GM12878 (cell line): ENCODE measurements at regions not wholly inside any gene's neighbourhood (a gene's known extent, or its start where the extent isn't known, plus 50 kb on each side); places are given as distances from the start of the nearest gene placed in this dataset.

Source experiments
- ATAC-seq: fragments of 200-7000 bp; cut with Tn5 transposase; 3 replicates; pipeline ENCODE4 v1.9.1; 2020; ENCODE audit warnings: mild to moderate bottlenecking, moderate library complexity
- BruUV-seq: library from RNA; stranded (reverse); fragments of 400-500 nt; replicated peaks from 2 replicates; lab custom pipeline; 2021; lab: Mats Ljungman, UMichigan
- CTCF ChIA-PET: fragments of 300-600 bp; sonication (Branson Sonifier 250); formaldehyde crosslinking; extraction: SDS; loops from one replicate; lab custom pipeline; 2021; ENCODE audit warnings: inconsistent platforms; lab: Yijun Ruan, JAX
- POLR2A ChIA-PET: fragments of 350-600 bp; formaldehyde crosslinking; extraction: SDS; loops from one replicate; lab custom pipeline; 2021; ENCODE audit warnings: inconsistent platforms; lab: Charles Lee
- RAD21 ChIA-PET: fragments of 300-600 bp; sonication (Branson Sonifier 250); formaldehyde crosslinking; loops from one replicate; lab custom pipeline; 2023; ENCODE audit warnings: antibody characterized with exemption; ENCODE audit not compliant: unreplicated experiment; lab: Charles Lee
- SMC1A ChIA-PET: fragments of 300-600 bp; sonication (Branson Sonifier 250); formaldehyde crosslinking; loops from one replicate; lab custom pipeline; 2023; ENCODE audit not compliant: unreplicated experiment, uncharacterized antibody; lab: Charles Lee
- DNase-seq: peaks from one replicate; pipeline ENCODE4 v3.0.0-alpha.2; 2011; ENCODE audit warnings: low read depth, low spot score
- FAIRE-seq: peaks from 3 replicates; lab custom pipeline; 2011; peaks lifted over from hg19 to GRCh38; lab: Jason Lieb, UNC
- H2AFZ ChIP-seq: 2 replicates; pipeline ENCODE4 v1.6.0; 2011; ENCODE audit warnings: low read depth, low read length, control low read depth; ENCODE audit not compliant: control insufficient read depth
- H3K27ac ChIP-seq: 2 replicates; pipeline ENCODE4 v1.5.1; 2011; ENCODE audit warnings: control low read depth; ENCODE audit not compliant: control insufficient read depth, insufficient read depth
- H3K27me3 ChIP-seq, 2 experiments: replicated peaks in 1 of 2; 2 replicates each; pipeline versions ENCODE4 v1.6.0 to v1.6.1; 2011; ENCODE audit warnings: low read length in 1 of 2; ENCODE audit not compliant: control insufficient read depth in 2 of 2, insufficient read depth in 2 of 2
- H3K36me3 ChIP-seq, 2 experiments: 2 replicates each; pipeline ENCODE4 v1.5.1; 2011; ENCODE audit warnings: low read length in 1 of 2; ENCODE audit not compliant: control insufficient read depth in 2 of 2, insufficient read depth in 2 of 2
- H3K4me1 ChIP-seq: 2 replicates; pipeline ENCODE4 v1.6.1; 2011; ENCODE audit warnings: mild to moderate bottlenecking, low read length, moderate library complexity, mixed read lengths; ENCODE audit not compliant: control insufficient read depth, insufficient read depth
- H3K4me2 ChIP-seq: 2 replicates; pipeline ENCODE4 v1.6.0; 2011; ENCODE audit warnings: control low read depth; ENCODE audit not compliant: control insufficient read depth, insufficient read depth
- H3K4me3 ChIP-seq: fragments of 200-600 bp; sonication (generic); 2 replicates; pipeline ENCODE4 v1.5.1; 2016
- H3K79me2 ChIP-seq: 2 replicates; pipeline ENCODE4 v1.6.0; 2011; ENCODE audit warnings: low read length; ENCODE audit not compliant: control insufficient read depth, insufficient read depth
- H3K9ac ChIP-seq: 2 replicates; pipeline ENCODE4 v1.8.0; 2011; ENCODE audit warnings: low read length, control low read depth, mixed read lengths; ENCODE audit not compliant: control insufficient read depth, insufficient read depth
- H3K9me3 ChIP-seq: replicated peaks from 3 replicates; pipeline ENCODE4 v1.5.1; 2011; ENCODE audit warnings: mild to moderate bottlenecking, low read length; ENCODE audit not compliant: control insufficient read depth, insufficient read depth
- H4K20me1 ChIP-seq: 2 replicates; pipeline ENCODE4 v1.6.0; 2011; ENCODE audit not compliant: control insufficient read depth, insufficient read depth
- BRCA1 ChIP-seq: IDR thresholded peaks from 2 replicates; pipeline ENCODE4 v1.6.1; 2011; ENCODE audit warnings: low read depth, low read length, improper control_type of control experiment
- CEBPB ChIP-seq, 2 experiments: fragments of 150-350 bp in 1 of 2; IDR thresholded peaks; 2 replicates each; pipeline ENCODE4 v1.6.1; 2012 to 2014; ENCODE audit warnings: low read depth in 2 of 2, low read length in 2 of 2, borderline replicate concordance in 1 of 2, inconsistent platforms in 1 of 2
- E4F1 ChIP-seq: fragments of 450-650 bp; IDR thresholded peaks from 2 replicates; pipeline ENCODE4 v1.6.1; 2018; ENCODE audit warnings: borderline replicate concordance, mild to moderate bottlenecking; ENCODE audit not compliant: partially characterized antibody
- EGR1 ChIP-seq, 2 experiments: IDR thresholded peaks; 1 replicate in 1 of 2; 2 replicates in 1 of 2; pipeline ENCODE4 v1.6.1; 2011 to 2012; ENCODE audit warnings: low read depth in 2 of 2, low read length in 2 of 2, borderline replicate concordance in 1 of 2, mild to moderate bottlenecking in 1 of 2, moderate library complexity in 1 of 2
- ELK1 ChIP-seq: IDR thresholded peaks from 2 replicates; pipeline ENCODE4 v1.6.1; 2012; ENCODE audit warnings: low read depth, low read length, improper control_type of control experiment
- LARP7 ChIP-seq: fragments of 450-650 bp; IDR thresholded peaks from 2 replicates; pipeline ENCODE4 v1.6.1; 2017; ENCODE audit warnings: mild to moderate bottlenecking
- NRF1 ChIP-seq: conservative IDR thresholded peaks from 2 replicates; pipeline ENCODE4 v1.6.1; 2011; ENCODE audit warnings: mild to moderate bottlenecking, low read depth, low read length, improper control_type of control experiment
- POLR2AphosphoS5 ChIP-seq: IDR thresholded peaks from 2 replicates; pipeline ENCODE4 v1.6.1; 2011; ENCODE audit warnings: mild to moderate bottlenecking, low read length, inconsistent platforms
- POU2F2 ChIP-seq: IDR thresholded peaks from 3 replicates; pipeline ENCODE4 v1.6.1; 2011; ENCODE audit warnings: low read depth, mild to moderate bottlenecking, low read length, borderline replicate concordance
- ZBTB33 ChIP-seq: fragments of 450-650 bp; IDR thresholded peaks from 2 replicates; pipeline ENCODE4 v1.6.1; 2017; ENCODE audit warnings: mild to moderate bottlenecking
- ZBTB4 ChIP-seq: fragments of 450-650 bp; formaldehyde crosslinking; IDR thresholded peaks from 2 replicates; pipeline ENCODE4 v1.4.0; 2022; ENCODE audit warnings: mild to moderate bottlenecking, moderate library complexity
- WGBS: methylation state at CpG from one replicate; pipeline ENCODE4 v1.1.6; 2016; ENCODE audit warnings: low lambda C conversion rate; ENCODE audit not compliant: insufficient replicate concordance, insufficient coverage; ENCODE audit errors: missing lambda C conversion rate; 5-methylcytosine and 5-hydroxymethylcytosine counted together
- in situ Hi-C: fragments of 300-500 bp; cut with MboI; formaldehyde crosslinking; loops from 9 replicates; pipeline ENCODE4 v1.14.3; 2018; ENCODE audit warnings: mixed read lengths
- intact Hi-C: fragments of 100-400 bp; cut with micrococcal nuclease; formaldehyde crosslinking; loops from one replicate; pipeline ENCODE4 v1.14.2; 2022; ENCODE audit not compliant: unreplicated experiment

- no peak overlapping the region for H3K27ac ChIP-seq
- H3K4me3 ChIP-seq, result no peak overlapping the region
- no peak overlapping the region for H3K9ac ChIP-seq
- intact Hi-C loops, result no loop called here
- WGBS, result 12% methylated on average over 3 of the region's 3 CpGs
- no peak overlapping the region for H2AFZ ChIP-seq
- FAIRE-seq (peak; percentile 44), DNase-seq (peak; percentile 19), ATAC-seq (peak; percentile 91)
- CTCF ChIA-PET, result interaction anchor here (1.0 kb wide), 2 partner anchors 10 to 235 kb away, joined by 4 to 5 read pairs; no protein-coding TSS in a partner anchor
- no peaks in the 10 kb centered on the region for H3K27me3 ChIP-seq
- BruUV-seq, result no TSS peak
- no peaks in the 10 kb centered on the region for H3K9me3 ChIP-seq
- H3K36me3 ChIP-seq, result no peaks in the 10 kb centered on the region
- SMC1A ChIA-PET, result interaction anchor here (1.0 to 1.9 kb wide), 7 partner anchors 13 to 252 kb away, joined by 3 to 7 read pairs (median 3); no protein-coding TSS in a partner anchor
- peaks cover 13% of the 10 kb centered on the region for H3K4me1 ChIP-seq
- POLR2A ChIA-PET, result interaction anchor here (0.7 to 1.9 kb wide), 4 partner anchors 54 to 273 kb away, joined by 3 to 6 read pairs (median 3); no protein-coding TSS in a partner anchor
- H3K79me2 ChIP-seq, result no peaks in the 10 kb centered on the region
- RAD21 ChIA-PET, result interaction anchor here (1.0 to 2.4 kb wide), 6 partner anchors 123 to 272 kb away, joined by 3 to 11 read pairs (median 3); no protein-coding TSS in a partner anchor
- H4K20me1 ChIP-seq, result no peaks in the 10 kb centered on the region
- H3K4me2 ChIP-seq, result no peak overlapping the region; the same call in 1 of the 2 replicates
- in situ Hi-C loops, result no loop called here
- TF ChIP-seq ZBTB4 (CRISPR knock-in tag) (no peak), BRCA1 (no peak), LARP7 (no peak), EGR1 (IDR thresholded peaks at IDR 0.05; ENCODE audit: borderline replicate concordance in 1 of 2, low read depth in 2 of 2, low read length in 2 of 2) (peak in 1 of 2 experiments; percentile 82; a peak in 2 of 3 replicates), ELK1 (no peak), E4F1 (no peak), CEBPB (IDR thresholded peaks at IDR 0.05; ENCODE audit: borderline replicate concordance in 1 of 2, low read depth in 2 of 2, low read length in 2 of 2) (no peak), ZBTB33 (no peak), POU2F2 (no peak), POLR2AphosphoS5 (no peak), NRF1 (no peak)
These were observed 236.8 kb upstream of the MAN1A1 start for GRCh38 chr6:119586250-119586882.
